ENCODE measurements at regions not wholly inside any gene's neighbourhood (a gene's known extent, or its start where the extent isn't known, plus 50 kb on each side); places are given as distances from the start of the nearest gene placed in this dataset.

DNA sequence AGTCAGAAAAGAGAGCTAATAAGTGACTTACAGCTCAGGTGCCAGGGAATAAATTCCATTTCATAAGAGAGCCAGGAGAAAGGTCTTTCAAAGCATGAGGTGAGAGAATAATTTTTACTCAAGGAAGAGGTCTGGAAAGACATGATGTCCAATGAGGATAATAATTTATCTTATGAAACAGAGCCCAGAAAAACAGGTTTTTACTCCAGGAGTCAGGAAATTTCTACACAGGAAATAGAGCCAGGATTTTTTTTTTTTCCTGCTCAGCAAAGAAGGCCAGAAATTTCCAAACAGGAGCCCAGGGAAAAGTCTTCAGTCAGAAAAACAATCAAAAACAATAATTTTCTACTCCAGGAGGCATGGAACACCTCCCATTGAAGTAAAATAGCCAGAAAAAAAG, 1185.7 kb upstream of the TSPY4 start:
- ChIA-PET CTCF (no interaction called here), POLR2A (no interaction called here)
- no peaks in the 10 kb centered on the region for H3K9me3 ChIP-seq (ENCODE audit: control insufficient read depth, insufficient read depth, low read length)
- no peaks in the 10 kb centered on the region for H3K27me3 ChIP-seq (ENCODE audit: control insufficient read depth, insufficient read depth, low read length)
- H3K4me3 ChIP-seq (ENCODE audit: low read depth, low read length), result no peak overlapping the region
- TF ChIP-seq, protein P1, sequence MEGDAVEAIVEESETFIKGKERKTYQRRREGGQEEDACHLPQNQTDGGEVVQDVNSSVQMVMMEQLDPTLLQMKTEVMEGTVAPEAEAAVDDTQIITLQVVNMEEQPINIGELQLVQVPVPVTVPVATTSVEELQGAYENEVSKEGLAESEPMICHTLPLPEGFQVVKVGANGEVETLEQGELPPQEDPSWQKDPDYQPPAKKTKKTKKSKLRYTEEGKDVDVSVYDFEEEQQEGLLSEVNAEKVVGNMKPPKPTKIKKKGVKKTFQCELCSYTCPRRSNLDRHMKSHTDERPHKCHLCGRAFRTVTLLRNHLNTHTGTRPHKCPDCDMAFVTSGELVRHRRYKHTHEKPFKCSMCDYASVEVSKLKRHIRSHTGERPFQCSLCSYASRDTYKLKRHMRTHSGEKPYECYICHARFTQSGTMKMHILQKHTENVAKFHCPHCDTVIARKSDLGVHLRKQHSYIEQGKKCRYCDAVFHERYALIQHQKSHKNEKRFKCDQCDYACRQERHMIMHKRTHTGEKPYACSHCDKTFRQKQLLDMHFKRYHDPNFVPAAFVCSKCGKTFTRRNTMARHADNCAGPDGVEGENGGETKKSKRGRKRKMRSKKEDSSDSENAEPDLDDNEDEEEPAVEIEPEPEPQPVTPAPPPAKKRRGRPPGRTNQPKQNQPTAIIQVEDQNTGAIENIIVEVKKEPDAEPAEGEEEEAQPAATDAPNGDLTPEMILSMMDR (IDR thresholded peaks at IDR 0.05; ENCODE audit: low read depth, low read length), result no peak
- no peak for DNase-seq (ENCODE audit: low read depth, low spot score)
- H3K27ac ChIP-seq (ENCODE audit: low read depth, low read length), result no peak overlapping the region

DNA sequence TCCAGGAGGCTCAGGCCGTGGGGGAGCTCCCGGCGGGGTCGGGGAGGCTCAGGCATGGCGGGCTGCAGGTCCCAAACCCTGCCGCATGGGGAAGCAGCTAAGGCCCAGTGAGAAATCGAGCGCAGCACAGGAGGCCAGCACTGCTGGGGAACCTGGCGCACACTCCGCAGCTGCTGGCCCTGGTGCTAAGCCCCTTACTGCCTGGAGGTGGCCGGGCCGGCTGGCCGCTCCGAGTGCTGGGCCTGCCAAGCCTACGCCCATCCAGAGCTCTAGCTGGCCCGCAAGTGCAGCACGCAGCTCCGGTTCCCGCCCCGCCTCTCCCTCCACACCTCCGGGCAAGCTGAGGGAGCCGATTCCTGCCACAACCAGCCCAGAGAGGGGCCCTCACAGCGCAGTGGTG, 1208.7 kb upstream of the TSPY4 start:
- POLR2A ChIA-PET, result no interaction called here
- CTCF ChIA-PET, result no interaction called here
- Histone ChIP-seq H3K27me3 (ENCODE audit: control insufficient read depth, insufficient read depth, low read length) (no peaks in the 10 kb centered on the region), H3K27ac (ENCODE audit: low read depth, low read length) (no peak overlapping the region), H3K4me3 (ENCODE audit: low read depth, low read length) (no peak overlapping the region), H3K9me3 (ENCODE audit: control insufficient read depth, insufficient read depth, low read length) (peaks cover 8% of the 10 kb centered on the region)
- TF ChIP-seq, protein P1 (IDR thresholded peaks at IDR 0.05; ENCODE audit: low read depth, low read length), result no peak
- no peak for DNase-seq (ENCODE audit: low read depth, low spot score)

DNA sequence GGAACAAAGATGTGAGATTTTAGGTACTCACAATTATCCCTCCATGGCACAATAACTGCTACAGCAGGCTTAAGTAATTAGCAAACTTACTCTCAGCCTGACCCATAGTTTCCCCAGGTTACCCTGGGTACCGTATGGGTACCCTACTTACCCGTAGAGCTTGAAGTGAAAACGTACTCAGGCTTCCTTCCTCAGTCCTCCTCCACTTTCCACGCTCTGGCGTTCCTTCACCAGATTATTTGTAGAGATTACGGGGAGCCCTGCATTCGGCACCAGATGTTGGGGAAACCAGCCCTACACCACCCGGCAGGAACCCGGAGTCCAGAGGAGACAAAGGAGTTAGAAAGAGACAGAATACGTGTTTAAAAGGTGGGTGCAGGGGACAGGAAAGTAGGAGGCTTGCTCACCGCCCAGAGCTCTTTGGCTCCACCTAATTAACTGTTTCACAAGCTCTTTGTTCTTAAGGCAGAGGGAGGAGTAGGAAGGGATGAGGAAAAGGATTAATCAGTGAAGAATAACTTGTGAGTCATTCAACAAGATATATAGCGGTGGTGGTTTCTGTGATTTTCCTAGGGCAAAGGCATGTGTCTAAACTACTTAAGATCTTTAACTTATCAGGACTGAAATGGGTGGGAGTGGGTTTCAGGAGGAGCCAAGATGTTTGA, 1211.2 kb upstream of the TSPY4 start:
- TF ChIP-seq, protein P1 (IDR thresholded peaks at IDR 0.05; ENCODE audit: low read depth, low read length), result no peak
- no peaks in the 10 kb centered on the region for H3K27me3 ChIP-seq (ENCODE audit: control insufficient read depth, insufficient read depth, low read length)
- no peak for DNase-seq (ENCODE audit: low read depth, low spot score)
- CTCF ChIA-PET, result no interaction called here
- no peak overlapping the region for H3K4me3 ChIP-seq (ENCODE audit: low read depth, low read length)
- POLR2A ChIA-PET, result no interaction called here
- H3K9me3 ChIP-seq (ENCODE audit: control insufficient read depth, insufficient read depth, low read length), result peaks cover 8% of the 10 kb centered on the region
- H3K27ac ChIP-seq (ENCODE audit: low read depth, low read length), result no peak overlapping the region

DNA sequence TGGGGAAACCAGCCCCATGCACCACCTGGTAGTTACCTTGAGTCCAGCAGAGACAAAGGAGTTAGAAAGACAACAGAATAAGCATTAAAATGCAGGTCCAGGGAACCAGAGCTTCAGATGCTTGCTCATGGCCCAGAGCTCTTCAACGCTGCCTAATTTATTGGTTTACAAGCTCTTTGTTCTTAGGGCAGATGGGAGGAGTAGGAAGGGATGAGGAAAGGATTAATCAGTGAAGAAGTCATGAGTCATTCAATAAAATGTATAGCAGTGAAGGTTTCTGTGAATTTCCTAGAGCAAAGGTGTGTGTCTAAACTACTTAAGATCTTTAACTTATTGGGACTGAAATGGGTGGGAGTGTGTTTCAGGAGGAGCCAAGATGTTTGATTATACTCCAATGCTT, 1210.3 kb upstream of the AMELY start:
- no peak overlapping the region for H3K27ac ChIP-seq (ENCODE audit: low read depth, low read length)
- no peak for DNase-seq (ENCODE audit: low read depth, low spot score)
- POLR2A ChIA-PET, result no interaction called here
- CTCF ChIA-PET, result no interaction called here
- no peaks in the 10 kb centered on the region for H3K27me3 ChIP-seq (ENCODE audit: control insufficient read depth, insufficient read depth, low read length)
- H3K9me3 ChIP-seq (ENCODE audit: control insufficient read depth, insufficient read depth, low read length), result peaks cover 3% of the 10 kb centered on the region; the same call in 1 of the 2 replicates
- TF ChIP-seq, protein P1 (IDR thresholded peaks at IDR 0.05; ENCODE audit: low read depth, low read length), result no peak
- no peak overlapping the region for H3K4me3 ChIP-seq (ENCODE audit: low read depth, low read length)

DNA sequence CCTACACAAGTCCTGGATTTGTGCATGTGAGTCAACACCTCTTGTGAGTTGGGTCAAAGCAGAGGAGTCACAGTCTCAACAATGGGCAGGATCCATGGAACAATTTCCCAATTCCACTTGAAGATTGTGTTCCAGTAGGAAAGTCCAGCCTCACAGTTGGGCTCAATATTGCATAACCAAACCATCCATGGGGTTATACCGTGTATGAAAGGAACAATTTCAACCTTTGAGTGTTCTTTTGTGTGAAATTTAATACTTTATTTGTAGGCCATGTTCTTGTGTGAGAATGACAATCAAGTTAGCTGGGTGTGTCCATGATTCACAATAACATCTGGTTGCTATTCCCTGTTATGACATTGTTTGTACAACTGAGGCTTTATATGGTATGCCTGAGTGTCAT, 1182.9 kb upstream of the AMELY start:
- no peak for DNase-seq (ENCODE audit: low read depth, low spot score)

More for the DNA sequence above, 1182.9 kb upstream of the AMELY start:
- H3K27me3 ChIP-seq (ENCODE audit: control insufficient read depth, insufficient read depth, low read length), result no peaks in the 10 kb centered on the region
- TF ChIP-seq, protein P1 (IDR thresholded peaks at IDR 0.05; ENCODE audit: low read depth, low read length), result no peak
- no peak overlapping the region for H3K4me3 ChIP-seq (ENCODE audit: low read depth, low read length)
- CTCF ChIA-PET, result no interaction called here
- POLR2A ChIA-PET, result no interaction called here
- H3K9me3 ChIP-seq (ENCODE audit: control insufficient read depth, insufficient read depth, low read length), result no peaks in the 10 kb centered on the region
- no peak overlapping the region for H3K27ac ChIP-seq (ENCODE audit: low read depth, low read length)

Data from AG04450 (cell line).